Osteoblast (primary cell): ENCODE measurements at regions not wholly inside any gene's neighbourhood (a gene's known extent, or its start where the extent isn't known, plus 50 kb on each side); places are given as distances from the start of the nearest gene placed in this dataset.

ENCODE experiments used
- DNase-seq: peaks from one replicate; pipeline ENCODE4 v3.0.0; 2011; ENCODE audit warnings: low spot score, mixed read lengths; ENCODE audit not compliant: insufficient read length; ENCODE audit errors: missing footprints
- H2AFZ ChIP-seq: 2 replicates; pipeline ENCODE4 v1.6.0; 2011; ENCODE audit warnings: mild to moderate bottlenecking, low read length
- H3K27ac ChIP-seq: 2 replicates; pipeline ENCODE4 v1.5.1; 2011; ENCODE audit warnings: mild to moderate bottlenecking, low read depth, low read length, moderate library complexity
- H3K27me3 ChIP-seq: 2 replicates; pipeline ENCODE4 v1.6.0; 2012; ENCODE audit warnings: mild to moderate bottlenecking, control low read depth, inconsistent platforms, low read length, moderate library complexity; ENCODE audit not compliant: insufficient read depth
- H3K36me3 ChIP-seq: 2 replicates; pipeline ENCODE4 v1.5.1; 2011; ENCODE audit warnings: mild to moderate bottlenecking, low read length, control low read depth, moderate library complexity; ENCODE audit not compliant: insufficient read depth
- H3K4me1 ChIP-seq: 2 replicates; pipeline ENCODE4 v1.5.1; 2011; ENCODE audit warnings: mild to moderate bottlenecking, low read length, control low read depth, moderate library complexity; ENCODE audit not compliant: insufficient read depth
- H3K4me2 ChIP-seq: 2 replicates; pipeline ENCODE4 v1.6.0; 2011; ENCODE audit warnings: mild to moderate bottlenecking, low read length; ENCODE audit not compliant: insufficient read depth
- H3K4me3 ChIP-seq: fragments of 200-600 bp; sonication (generic); 3 replicates; pipeline ENCODE4 v1.5.1; 2012; ENCODE audit warnings: mild to moderate bottlenecking, low read length, inconsistent platforms; ENCODE audit not compliant: insufficient read depth
- H3K79me2 ChIP-seq: 2 replicates; pipeline ENCODE4 v1.6.0; 2012; ENCODE audit warnings: mild to moderate bottlenecking, low read length, control low read depth, inconsistent platforms; ENCODE audit not compliant: insufficient read depth
- H3K9me3 ChIP-seq: 2 replicates; pipeline ENCODE4 v1.5.1; 2011; ENCODE audit warnings: low read depth, low read length, control low read depth
- H4K20me1 ChIP-seq: 2 replicates; pipeline ENCODE4 v1.6.0; 2012; ENCODE audit warnings: mild to moderate bottlenecking, low read length, control low read depth; ENCODE audit not compliant: insufficient read depth
- TF ChIP-seq, protein P1 (sequence below): IDR thresholded peaks from 2 replicates; pipeline ENCODE4 v1.5.1; 2011; ENCODE audit warnings: mild to moderate bottlenecking, low read depth, low read length, moderate library complexity; ENCODE audit errors: extremely low read depth

DNA sequence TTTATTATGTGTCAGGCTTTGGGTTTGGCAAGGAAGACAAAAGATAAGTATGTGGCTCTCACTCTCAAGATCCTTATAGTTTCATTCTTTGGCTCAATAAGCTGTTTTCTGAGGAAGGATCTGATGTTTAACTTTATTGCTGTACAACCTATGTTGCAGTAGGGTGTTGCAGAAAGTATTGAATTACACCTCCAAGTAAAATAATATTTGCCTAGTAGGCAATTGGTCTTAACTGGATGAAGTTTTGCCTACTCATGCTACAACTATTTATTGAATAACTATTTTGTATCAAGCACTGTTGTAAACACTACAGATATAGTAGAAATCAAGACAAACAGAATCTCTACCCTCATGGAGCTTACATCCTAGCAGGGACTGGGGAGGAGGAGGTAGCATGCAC is 169.7 kb downstream of the TAF11L14 start:
- DNase-seq: no peak
- no peaks in the 10 kb centered on the region for H3K79me2 ChIP-seq
- no peak overlapping the region for H3K4me2 ChIP-seq
- H3K4me3 ChIP-seq: no peak overlapping the region
- TF ChIP-seq, protein P1, sequence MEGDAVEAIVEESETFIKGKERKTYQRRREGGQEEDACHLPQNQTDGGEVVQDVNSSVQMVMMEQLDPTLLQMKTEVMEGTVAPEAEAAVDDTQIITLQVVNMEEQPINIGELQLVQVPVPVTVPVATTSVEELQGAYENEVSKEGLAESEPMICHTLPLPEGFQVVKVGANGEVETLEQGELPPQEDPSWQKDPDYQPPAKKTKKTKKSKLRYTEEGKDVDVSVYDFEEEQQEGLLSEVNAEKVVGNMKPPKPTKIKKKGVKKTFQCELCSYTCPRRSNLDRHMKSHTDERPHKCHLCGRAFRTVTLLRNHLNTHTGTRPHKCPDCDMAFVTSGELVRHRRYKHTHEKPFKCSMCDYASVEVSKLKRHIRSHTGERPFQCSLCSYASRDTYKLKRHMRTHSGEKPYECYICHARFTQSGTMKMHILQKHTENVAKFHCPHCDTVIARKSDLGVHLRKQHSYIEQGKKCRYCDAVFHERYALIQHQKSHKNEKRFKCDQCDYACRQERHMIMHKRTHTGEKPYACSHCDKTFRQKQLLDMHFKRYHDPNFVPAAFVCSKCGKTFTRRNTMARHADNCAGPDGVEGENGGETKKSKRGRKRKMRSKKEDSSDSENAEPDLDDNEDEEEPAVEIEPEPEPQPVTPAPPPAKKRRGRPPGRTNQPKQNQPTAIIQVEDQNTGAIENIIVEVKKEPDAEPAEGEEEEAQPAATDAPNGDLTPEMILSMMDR: no peak
- no peak overlapping the region for H3K27ac ChIP-seq
- no peaks in the 10 kb centered on the region for H3K4me1 ChIP-seq
- no peaks in the 10 kb centered on the region for H4K20me1 ChIP-seq
- no peak overlapping the region for H2AFZ ChIP-seq
- H3K36me3 ChIP-seq: no peaks in the 10 kb centered on the region
- H3K27me3 ChIP-seq: no peaks in the 10 kb centered on the region
- H3K9me3 ChIP-seq: no peaks in the 10 kb centered on the region

DNA sequence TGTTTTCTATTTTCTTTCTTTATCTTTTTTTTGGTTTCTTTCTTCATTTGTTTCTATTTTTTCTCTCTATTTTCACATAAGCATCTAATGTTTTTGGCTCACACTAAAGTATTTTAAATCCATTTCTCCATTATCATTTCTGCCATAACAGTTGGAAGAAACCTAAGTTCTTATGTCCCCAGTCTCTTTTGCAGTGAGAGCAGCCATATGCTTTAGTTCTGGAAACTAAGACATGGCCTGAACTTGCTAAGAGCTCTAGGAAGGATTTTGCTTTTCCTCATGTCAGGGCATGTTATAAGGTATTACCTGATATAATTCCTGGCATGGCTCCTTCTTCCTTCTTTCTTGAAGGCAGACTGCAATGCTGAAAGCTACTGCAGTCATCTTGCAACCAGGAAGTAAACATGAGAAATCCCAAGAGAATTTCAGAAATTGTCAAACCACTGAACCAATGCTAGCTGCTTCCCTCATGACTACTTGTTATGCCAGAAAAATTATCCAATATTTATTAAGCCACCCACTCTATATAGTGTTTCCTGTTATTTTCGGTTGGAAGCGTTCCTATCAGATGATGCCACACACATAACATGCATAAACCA is 171.1 kb downstream of the TAF11L14 start:
- no peak for DNase-seq
- TF ChIP-seq, protein P1: no peak
- H3K27ac ChIP-seq: no peak overlapping the region
- H3K4me2 ChIP-seq: no peak overlapping the region
- H3K36me3 ChIP-seq: no peaks in the 10 kb centered on the region
- no peaks in the 10 kb centered on the region for H3K27me3 ChIP-seq
- no peak overlapping the region for H3K4me3 ChIP-seq
- H3K9me3 ChIP-seq: no peaks in the 10 kb centered on the region
- H3K79me2 ChIP-seq: no peaks in the 10 kb centered on the region
- H2AFZ ChIP-seq: no peak overlapping the region
- H3K4me1 ChIP-seq: no peaks in the 10 kb centered on the region
- H4K20me1 ChIP-seq: no peaks in the 10 kb centered on the region

DNA sequence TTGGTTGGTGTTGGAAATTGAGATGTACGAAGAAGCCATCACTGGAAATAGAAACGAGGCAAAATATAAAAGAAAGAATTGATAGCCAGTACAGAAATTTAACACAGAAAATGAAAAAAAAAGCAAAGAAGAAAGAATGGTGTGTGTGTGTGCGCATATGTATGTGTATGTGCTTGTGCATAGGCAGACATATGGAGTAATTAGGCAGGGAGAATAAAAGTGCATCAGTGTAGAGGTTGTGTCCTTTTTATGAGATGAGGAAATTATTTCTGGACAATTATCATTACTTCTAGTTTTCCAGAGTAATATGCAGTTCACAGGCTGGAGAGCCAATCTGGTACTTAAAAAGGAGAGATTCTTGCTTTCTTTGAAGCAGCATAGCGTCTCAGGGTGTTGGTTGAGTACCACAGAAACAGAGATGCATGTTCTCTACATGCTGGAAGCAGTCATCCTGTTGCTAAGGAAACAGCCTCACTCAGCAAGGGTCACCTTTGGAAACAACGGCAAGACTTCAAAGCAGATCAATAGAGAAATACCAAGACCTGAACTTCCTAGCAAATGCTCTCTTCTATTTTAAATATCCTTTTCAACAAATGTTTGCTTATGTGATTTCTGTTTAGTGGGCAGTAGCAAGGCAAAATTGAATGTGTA is 172.7 kb downstream of the TAF11L14 start:
- Histone ChIP-seq H2AFZ (no peak overlapping the region), H4K20me1 (no peaks in the 10 kb centered on the region), H3K4me2 (no peak overlapping the region), H3K79me2 (no peaks in the 10 kb centered on the region), H3K27ac (no peak overlapping the region), H3K27me3 (no peaks in the 10 kb centered on the region), H3K4me3 (no peak overlapping the region), H3K9me3 (no peaks in the 10 kb centered on the region), H3K4me1 (no peaks in the 10 kb centered on the region), H3K36me3 (no peaks in the 10 kb centered on the region)
- TF ChIP-seq, protein P1: no peak
- no peak for DNase-seq

DNA sequence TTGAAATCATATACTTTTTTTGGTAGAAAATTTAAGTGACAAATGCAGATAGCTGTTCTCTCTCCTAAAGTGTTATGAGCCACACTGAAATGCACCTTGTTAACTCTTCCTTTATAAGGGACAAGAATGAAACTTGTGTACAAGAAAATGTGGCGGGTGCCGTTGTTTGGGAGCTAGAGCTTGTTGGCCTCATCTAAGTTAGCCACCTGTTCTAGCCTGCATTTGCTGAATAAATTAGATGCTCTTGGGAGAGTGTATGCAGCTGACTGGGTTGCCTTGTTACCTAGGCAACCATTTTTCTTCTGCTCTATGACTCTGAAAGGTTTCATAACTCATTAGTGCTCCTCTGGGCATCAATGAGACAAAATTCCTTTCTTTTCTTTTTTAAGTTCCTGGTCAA is 174.3 kb downstream of the TAF11L14 start:
- Histone ChIP-seq H3K9me3 (no peaks in the 10 kb centered on the region), H3K4me1 (no peaks in the 10 kb centered on the region), H3K79me2 (no peaks in the 10 kb centered on the region), H3K27ac (no peak overlapping the region), H3K4me3 (no peak overlapping the region), H3K4me2 (no peak overlapping the region), H4K20me1 (no peaks in the 10 kb centered on the region), H3K36me3 (no peaks in the 10 kb centered on the region), H3K27me3 (no peaks in the 10 kb centered on the region), H2AFZ (no peak overlapping the region)
- TF ChIP-seq, protein P1: no peak
- no peak for DNase-seq
